ENCODE measurements at regions not wholly inside any gene's neighbourhood (a gene's known extent, or its start where the extent isn't known, plus 50 kb on each side); places are given as distances from the start of the nearest gene placed in this dataset.
"Not testable (repeated sequence)": the region's sequence is repeated elsewhere in the genome, so short reads cannot be mapped to it uniquely, and the experiment has no call there.

GRCh38 chr14:71557351-71557750, 374.9 kb upstream of the RGS6 start:
- Mint-ChIP-seq H3K4me1 (peaks cover 12% of the 10 kb centered on the region; the same call in 2 of the 3 replicates), H3K27me3 (ENCODE audit: insufficient read depth, low read depth, poor library complexity) (no peaks in the 10 kb centered on the region), H3K27ac (no peak overlapping the region), H3K4me3 (no peak overlapping the region), H3K9me3 (no peaks in the 10 kb centered on the region; the same call in 2 of the 3 replicates), H3K36me3 (ENCODE audit: low read depth) (no peaks in the 10 kb centered on the region)
- Histone ChIP-seq H4K20me1 (replicated peaks; ENCODE audit: insufficient read depth) (no peaks in the 10 kb centered on the region), H3K36me3 (ENCODE audit: insufficient read depth) (no peaks in the 10 kb centered on the region), H3K79me2 (replicated peaks; ENCODE audit: insufficient read depth) (peaks cover 11% of the 10 kb centered on the region), H3K4me2 (no peak overlapping the region), H3K27ac (ENCODE audit: low read depth) (no peak overlapping the region), H3K9me2 (ENCODE audit: insufficient read depth) (no peaks in the 10 kb centered on the region), H3K4me1 (ENCODE audit: insufficient read depth) (no peaks in the 10 kb centered on the region; the same call in 1 of the 2 replicates), H3K27me3 (ENCODE audit: insufficient read depth) (no peaks in the 10 kb centered on the region), H3F3A (replicated peaks; ENCODE audit: low read depth) (no peaks in the 10 kb centered on the region), H3K4me3 (no peak overlapping the region), H2AFZ (no peak overlapping the region)
- ATAC-seq (no peak), DNase-seq (ENCODE audit: low spot score) (no peak)
- TF ChIP-seq REST (IDR thresholded peaks at IDR 0.05; ENCODE audit: unreplicated experiment) (no peak), ZNF462 (CRISPR knock-in tag; IDR thresholded peaks at IDR 0.05) (no peak), CTCF (conservative IDR thresholded peaks at IDR 0.05; ENCODE audit: low read depth in 2 of 2) (no peak), NANOG (IDR thresholded peaks at IDR 0.05; ENCODE audit: borderline replicate concordance) (no peak), POLR2AphosphoS5 (IDR thresholded peaks at IDR 0.05; ENCODE audit: low read depth) (no peak), ZNF114 (CRISPR knock-in tag; IDR thresholded peaks at IDR 0.05) (no peak), EZH2 (IDR thresholded peaks at IDR 0.05; ENCODE audit: low read depth, unreplicated experiment) (no peak), ZNF331 (CRISPR knock-in tag; IDR thresholded peaks at IDR 0.05; ENCODE audit: low read depth) (no peak), JUNB (IDR thresholded peaks at IDR 0.05; ENCODE audit: unreplicated experiment) (no peak), ETS1 (IDR thresholded peaks at IDR 0.05) (no peak)

GRCh38 chr14:71558943-71559342, 373.3 kb upstream of the RGS6 start:
- H3K27ac ChIP-seq (ENCODE audit: low read depth); H3K4me2 ChIP-seq; H3K36me3 Mint-ChIP-seq (ENCODE audit: low read depth); H3K9me3 Mint-ChIP-seq; H3K79me2 ChIP-seq (replicated peaks; ENCODE audit: insufficient read depth); H3K4me3 ChIP-seq; H4K20me1 ChIP-seq (replicated peaks; ENCODE audit: insufficient read depth); H3K27me3 ChIP-seq (ENCODE audit: insufficient read depth); H3K27ac Mint-ChIP-seq; H3K4me3 Mint-ChIP-seq; DNase-seq (ENCODE audit: low spot score); H3K9me2 ChIP-seq (ENCODE audit: insufficient read depth); H3K36me3 ChIP-seq (ENCODE audit: insufficient read depth); H3K4me1 ChIP-seq (ENCODE audit: insufficient read depth); H2AFZ ChIP-seq; ATAC-seq; H3F3A ChIP-seq (replicated peaks; ENCODE audit: low read depth); H3K27me3 Mint-ChIP-seq (ENCODE audit: insufficient read depth, low read depth, poor library complexity): not testable (repeated sequence)
- peaks cover 10% of the 10 kb centered on the region; the same call in 2 of the 3 replicates for H3K4me1 Mint-ChIP-seq

Measured in GM23338 (cell line).